H1 (cell line): ENCODE measurements at regions not wholly inside any gene's neighbourhood (a gene's known extent, or its start where the extent isn't known, plus 50 kb on each side); places are given as distances from the start of the nearest gene placed in this dataset.

Source experiments
- CTCF ChIA-PET: fragments of 300-600 bp; sonication (Branson Sonifier 250); formaldehyde crosslinking; loops from one replicate; lab custom pipeline; 2021; ENCODE audit not compliant: partially characterized antibody; lab: Charles Lee
- POLR2A ChIA-PET: fragments of 300-600 bp; sonication (Branson Sonifier 250); formaldehyde crosslinking; loops from one replicate; lab custom pipeline; 2021; ENCODE audit warnings: inconsistent platforms; ENCODE audit not compliant: partially characterized antibody; lab: Charles Lee
- DNase-seq, 2 experiments: peaks; one replicate each; pipeline versions ENCODE4 v3.0.0 to v3.0.0-alpha.2; 2010 to 2022; ENCODE audit warnings: low spot score in 2 of 2, low read depth in 1 of 2, mixed read lengths in 1 of 2
- FAIRE-seq: peaks from 2 replicates; lab custom pipeline; 2011; peaks lifted over from hg19 to GRCh38; lab: Jason Lieb, UNC
- H2AFZ ChIP-seq: 2 replicates; pipeline ENCODE4 v1.8.1; 2012; ENCODE audit warnings: low read length, inconsistent platforms
- H2AK5ac ChIP-seq: 2 replicates; pipeline ENCODE4 v1.6.1; 2013; ENCODE audit warnings: low read depth, low read length
- H2BK120ac ChIP-seq: replicated peaks from 2 replicates; pipeline ENCODE3; 2013; ENCODE audit warnings: low read depth, low read length, inconsistent platforms
- H2BK12ac ChIP-seq: 2 replicates; pipeline ENCODE4 v1.6.1; 2013; ENCODE audit warnings: low read depth, low read length
- H2BK15ac ChIP-seq: 2 replicates; pipeline ENCODE4 v1.6.1; 2013; ENCODE audit warnings: low read length
- H2BK20ac ChIP-seq: 2 replicates; pipeline ENCODE4 v1.6.1; 2013; ENCODE audit warnings: low read length
- H2BK5ac ChIP-seq: 2 replicates; pipeline ENCODE4 v1.6.1; 2013; ENCODE audit warnings: low read depth, low read length
- H3K14ac ChIP-seq: 2 replicates; pipeline ENCODE4 v1.6.1; 2013; ENCODE audit warnings: inconsistent platforms; ENCODE audit not compliant: insufficient read length
- H3K18ac ChIP-seq: 2 replicates; pipeline ENCODE4 v1.6.1; 2013; ENCODE audit warnings: low read length; ENCODE audit errors: extremely low read depth
- H3K23ac ChIP-seq: 2 replicates; pipeline ENCODE4 v1.6.1; 2013; ENCODE audit warnings: inconsistent platforms; ENCODE audit not compliant: insufficient read length
- H3K23me2 ChIP-seq: 2 replicates; pipeline ENCODE4 v1.6.1; 2013; ENCODE audit warnings: low read depth, low read length
- H3K27ac ChIP-seq: 2 replicates; pipeline ENCODE4 v1.6.1; 2011; ENCODE audit warnings: low read depth, low read length, inconsistent platforms
- H3K27me3 ChIP-seq, 4 experiments: replicated peaks in 1 of 4; 1 replicate in 1 of 4; 2 replicates in 3 of 4; pipeline versions ENCODE4 v1.6.1 to v1.8.1; 2011 to 2013; ENCODE audit warnings: low read length in 3 of 4, mild to moderate bottlenecking in 3 of 4, inconsistent platforms in 2 of 4, mixed read lengths in 2 of 4, moderate library complexity in 1 of 4; ENCODE audit not compliant: control insufficient read depth in 3 of 4, insufficient read depth in 3 of 4; ENCODE audit errors: extremely low read depth in 1 of 4
- H3K36me3 ChIP-seq, 4 experiments: 2 replicates each; pipeline versions ENCODE4 v1.6.1 to v1.8.1; 2011 to 2013; ENCODE audit warnings: mild to moderate bottlenecking in 4 of 4, low read length in 3 of 4, moderate library complexity in 2 of 4, control low read depth in 1 of 4, inconsistent platforms in 1 of 4; ENCODE audit not compliant: insufficient read depth in 4 of 4, control insufficient read depth in 2 of 4
- H3K4ac ChIP-seq: replicated peaks from 2 replicates; pipeline ENCODE3; 2013; ENCODE audit warnings: low read length, low read depth, mixed read lengths, inconsistent platforms; ENCODE audit not compliant: insufficient read length
- H3K4me1 ChIP-seq, 4 experiments: replicated peaks in 1 of 4; 1 replicate in 1 of 4; 2 replicates in 3 of 4; pipeline versions ENCODE4 v1.6.1 to v1.8.1; 2011 to 2013; ENCODE audit warnings: low read length in 3 of 4, inconsistent platforms in 2 of 4, mixed read lengths in 1 of 4; ENCODE audit not compliant: insufficient read depth in 4 of 4, control insufficient read depth in 3 of 4
- H3K4me2 ChIP-seq, 2 experiments: 2 replicates each; pipeline versions ENCODE4 v1.6.1 to v1.8.1; 2011 to 2013; ENCODE audit warnings: low read depth in 2 of 2, low read length in 2 of 2, control low read depth in 1 of 2, inconsistent platforms in 1 of 2, mild to moderate bottlenecking in 1 of 2; ENCODE audit not compliant: insufficient read depth in 1 of 2
- H3K4me3 ChIP-seq, 4 experiments: fragments of 200-600, 300-600 bp in 1 of 4; sonication (generic), shearing (Covaris generic), sonication (Bioruptor Twin) in 1 of 4; 2 replicates each; pipeline versions ENCODE4 v1.5.1 to v1.8.1; 2011 to 2016; ENCODE audit warnings: low read length in 4 of 4, low read depth in 3 of 4, control low read depth in 2 of 4, inconsistent platforms in 2 of 4, mild to moderate bottlenecking in 2 of 4, mixed read lengths in 1 of 4, moderate library complexity in 1 of 4; ENCODE audit not compliant: insufficient read depth in 2 of 4; ENCODE audit errors: extremely low read depth in 1 of 4
- H3K56ac ChIP-seq: replicated peaks from 2 replicates; pipeline ENCODE3; 2013; ENCODE audit warnings: low read depth, mild to moderate bottlenecking, mixed read lengths, low read length, inconsistent platforms; ENCODE audit not compliant: insufficient read length
- H3K79me1 ChIP-seq: 2 replicates; pipeline ENCODE4 v1.6.1; 2013; ENCODE audit warnings: low read depth, low read length, control low read depth
- H3K79me2 ChIP-seq, 2 experiments: 2 replicates each; pipeline versions ENCODE4 v1.6.1 to v1.8.1; 2012 to 2013; ENCODE audit warnings: low read length in 2 of 2, mild to moderate bottlenecking in 2 of 2, inconsistent platforms in 1 of 2; ENCODE audit not compliant: insufficient read depth in 2 of 2, control insufficient read depth in 1 of 2
- H3K9ac ChIP-seq, 4 experiments: replicated peaks in 1 of 4; 1 replicate in 1 of 4; 2 replicates in 3 of 4; pipeline versions ENCODE4 v1.6.1 to v1.8.1; 2011 to 2013; ENCODE audit warnings: low read depth in 3 of 4, low read length in 3 of 4, control low read depth in 2 of 4, mild to moderate bottlenecking in 2 of 4, moderate library complexity in 2 of 4, inconsistent platforms in 1 of 4; ENCODE audit errors: extremely low read depth in 1 of 4
- H3K9me3 ChIP-seq, 2 experiments: 2 replicates each; pipeline versions ENCODE4 v1.6.1 to v1.8.1; 2012 to 2013; ENCODE audit warnings: mild to moderate bottlenecking in 2 of 2, moderate library complexity in 2 of 2, control low read depth in 1 of 2, inconsistent platforms in 1 of 2, low read depth in 1 of 2, low read length in 1 of 2, mixed read lengths in 1 of 2; ENCODE audit not compliant: insufficient read depth in 2 of 2
- H4K20me1 ChIP-seq, 2 experiments: replicated peaks in 1 of 2; 2 replicates each; pipeline versions ENCODE3 to v1.8.1; 2011 to 2013; ENCODE audit warnings: inconsistent platforms in 2 of 2, low read length in 2 of 2, mild to moderate bottlenecking in 1 of 2; ENCODE audit not compliant: insufficient read depth in 2 of 2, control insufficient read depth in 1 of 2
- H4K5ac ChIP-seq: 2 replicates; pipeline ENCODE4 v1.6.1; 2013; ENCODE audit warnings: low read length, low read depth, mixed read lengths, inconsistent platforms; ENCODE audit not compliant: insufficient read length
- H4K8ac ChIP-seq: 2 replicates; pipeline ENCODE4 v1.8.0; 2013; ENCODE audit warnings: mild to moderate bottlenecking, moderate library complexity, low read length, inconsistent platforms; ENCODE audit not compliant: insufficient read depth; ENCODE audit errors: extremely low read depth
- H4K91ac ChIP-seq: replicated peaks from 2 replicates; pipeline ENCODE3; 2013; ENCODE audit warnings: low read length, mixed read lengths, inconsistent platforms; ENCODE audit not compliant: insufficient read length
- BACH1 ChIP-seq: IDR thresholded peaks from 2 replicates; pipeline ENCODE4 v1.6.1; 2012; ENCODE audit warnings: low read length, improper control_type of control experiment
- CEBPB ChIP-seq: IDR thresholded peaks from 2 replicates; pipeline ENCODE4 v1.6.1; 2012; ENCODE audit warnings: low read depth, low read length
- CHD1 ChIP-seq: IDR thresholded peaks from 2 replicates; pipeline ENCODE4 v1.6.1; 2012; ENCODE audit warnings: low read depth, low read length, improper control_type of control experiment
- CHD2 ChIP-seq: IDR thresholded peaks from 2 replicates; pipeline ENCODE4 v1.6.1; 2012; ENCODE audit warnings: low read length, improper control_type of control experiment
- HDAC6 ChIP-seq: IDR thresholded peaks from one replicate; pipeline ENCODE4 v1.7.1; 2012; ENCODE audit warnings: low read depth, mild to moderate bottlenecking, inconsistent platforms, low read length, moderate library complexity
- JUN ChIP-seq: IDR thresholded peaks from 2 replicates; pipeline ENCODE4 v1.6.1; 2011; ENCODE audit warnings: low read depth, mild to moderate bottlenecking, improper control_type of control experiment, low read length
- JUND ChIP-seq: IDR thresholded peaks from 2 replicates; pipeline ENCODE4 v1.6.1; 2011; ENCODE audit warnings: mild to moderate bottlenecking, improper control_type of control experiment, low read length
- MAFK ChIP-seq: IDR thresholded peaks from 2 replicates; pipeline ENCODE4 v1.6.1; 2012; ENCODE audit warnings: low read depth, mild to moderate bottlenecking, improper control_type of control experiment, low read length
- RFX5 ChIP-seq: IDR thresholded peaks from 2 replicates; pipeline ENCODE4 v1.6.1; 2011; ENCODE audit warnings: low read depth, low read length, improper control_type of control experiment, borderline replicate concordance
- SP2 ChIP-seq: IDR thresholded peaks from 2 replicates; pipeline ENCODE4 v1.6.1; 2012; ENCODE audit warnings: mild to moderate bottlenecking, low read length, inconsistent platforms
- SUZ12 ChIP-seq: fragments of 200-600 bp; sonication (generic); IDR thresholded peaks from 2 replicates; pipeline ENCODE4 v1.6.1; 2012; ENCODE audit warnings: mild to moderate bottlenecking, inconsistent platforms, low read length, moderate library complexity, mixed read lengths
- WGBS, 2 experiments: shearing (Covaris generic) in 1 of 2; methylation state at CpG; one replicate each; pipeline versions ENCODE4 v1.1.6 to v1.1.7; 2013 to 2015; ENCODE audit warnings: low lambda C conversion rate in 2 of 2, mixed read lengths in 2 of 2, inconsistent platforms in 1 of 2, low coverage in 1 of 2, missing lambda C conversion rate in 1 of 2; ENCODE audit not compliant: insufficient replicate concordance in 2 of 2, insufficient coverage in 1 of 2, insufficient read length in 1 of 2; ENCODE audit errors: extremely low coverage in 1 of 2, missing lambda C conversion rate in 1 of 2; 5-methylcytosine and 5-hydroxymethylcytosine counted together
- TF ChIP-seq, protein P1 (sequence below): IDR thresholded peaks from 2 replicates; pipeline ENCODE4 v1.6.1; 2011; ENCODE audit warnings: low read depth, mild to moderate bottlenecking, low read length; ENCODE audit not compliant: insufficient read depth
- TF ChIP-seq, protein P2 (sequence below): IDR thresholded peaks from 2 replicates; pipeline ENCODE4 v1.6.1; 2012; ENCODE audit warnings: inconsistent platforms

DNA sequence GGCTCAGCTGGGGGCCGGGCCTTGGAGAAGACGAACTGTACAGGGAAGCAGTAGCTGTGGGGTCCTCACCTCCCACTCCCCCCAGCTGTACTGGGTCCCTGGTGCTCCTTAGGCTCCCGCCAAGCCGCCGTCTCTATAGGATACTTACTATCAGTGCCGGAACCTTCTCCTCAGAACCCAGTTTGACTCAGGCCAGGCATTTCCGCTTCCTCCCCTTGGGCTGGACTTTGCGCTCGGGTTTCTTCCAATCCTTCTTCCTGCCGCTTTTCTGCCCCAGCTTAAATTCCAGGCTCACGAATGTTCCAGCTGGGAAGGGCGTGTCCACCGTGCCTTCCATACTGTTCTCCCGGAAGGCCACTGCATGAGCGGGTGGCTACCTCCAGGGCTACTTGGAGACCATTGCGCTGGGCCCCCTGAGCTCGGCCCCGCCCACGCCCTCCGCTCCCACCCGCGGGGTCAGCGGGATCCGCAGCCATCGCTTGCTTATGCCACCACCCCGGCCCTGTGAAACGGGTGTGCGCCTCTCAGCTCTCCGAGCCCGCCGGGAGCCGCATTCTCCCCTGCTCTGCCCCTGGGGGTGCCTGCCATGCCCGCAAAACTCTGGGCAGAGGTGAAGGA lies 1795.9 kb downstream of the TP53TG3F start:
- Histone ChIP-seq H4K5ac (no peak overlapping the region), H2BK120ac (no peak overlapping the region), H3K27me3 (no peaks in the 10 kb centered on the region), H3K9ac (no peak overlapping the region), H2BK20ac (no peak overlapping the region), H3K79me2 (no peaks in the 10 kb centered on the region), H3K79me1 (no peaks in the 10 kb centered on the region), H3K56ac (no peak overlapping the region), H2BK12ac (no peak overlapping the region), H3K9me3 (peaks cover 39 to 55% of the 10 kb centered on the region in 2 experiments), H2BK5ac (no peak overlapping the region), H3K4ac (no peak overlapping the region), H3K36me3 (no peaks in the 10 kb centered on the region), H4K8ac (no peak overlapping the region), H3K4me3 (no peak overlapping the region), H3K18ac (no peak overlapping the region), H4K20me1 (no peaks in the 10 kb centered on the region), H2AFZ (no peak overlapping the region), H2AK5ac (no peak overlapping the region), H2BK15ac (no peak overlapping the region), H3K4me2 (no peak overlapping the region), H4K91ac (no peak overlapping the region), H3K23me2 (no peaks in the 10 kb centered on the region), H3K4me1 (no peaks in the 10 kb centered on the region), H3K14ac (no peak overlapping the region), H3K23ac (no peak overlapping the region), H3K27ac (no peak overlapping the region)
- DNase-seq, result no peak
- ChIA-PET POLR2A (no interaction called here), CTCF (no interaction called here)
- WGBS, 2 experiments, result 97% methylated on average over 10 of the region's 33 CpGs; no CpG with 5 or more reads in 1 of the 2 experiments
- no peak for FAIRE-seq
- no peak for TF ChIP-seq SUZ12
- no peak for TF ChIP-seq HDAC6
- no peak for TF ChIP-seq JUND
- no peak for TF ChIP-seq JUN
- TF ChIP-seq, protein P1, sequence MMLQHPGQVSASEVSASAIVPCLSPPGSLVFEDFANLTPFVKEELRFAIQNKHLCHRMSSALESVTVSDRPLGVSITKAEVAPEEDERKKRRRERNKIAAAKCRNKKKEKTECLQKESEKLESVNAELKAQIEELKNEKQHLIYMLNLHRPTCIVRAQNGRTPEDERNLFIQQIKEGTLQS, result no peak
- TF ChIP-seq CHD2, result no peak
- TF ChIP-seq SP2, result no peak
- no peak for TF ChIP-seq BACH1
- TF ChIP-seq CHD1, result no peak
- TF ChIP-seq MAFK, result no peak
- TF ChIP-seq, protein P2, sequence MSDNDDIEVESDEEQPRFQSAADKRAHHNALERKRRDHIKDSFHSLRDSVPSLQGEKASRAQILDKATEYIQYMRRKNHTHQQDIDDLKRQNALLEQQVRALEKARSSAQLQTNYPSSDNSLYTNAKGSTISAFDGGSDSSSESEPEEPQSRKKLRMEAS, result no peak
- TF ChIP-seq RFX5, result no peak
- TF ChIP-seq CEBPB, result no peak
